Fibroblast of mammary gland (primary cell): ENCODE measurements at regions not wholly inside any gene's neighbourhood (a gene's known extent, or its start where the extent isn't known, plus 50 kb on each side); places are given as distances from the start of the nearest gene placed in this dataset.

Experiments
- DNase-seq: peaks from one replicate; pipeline ENCODE4 v3.0.0-alpha.2; 2010; ENCODE audit warnings: low read depth
- H3K4me3 ChIP-seq: 2 replicates; pipeline ENCODE4 v1.5.1; 2011; ENCODE audit warnings: low read depth, mild to moderate bottlenecking, low read length, moderate library complexity; ENCODE audit not compliant: control insufficient read depth
- CTCF ChIP-seq: conservative IDR thresholded peaks from 2 replicates; pipeline ENCODE4 v1.5.1; 2011; ENCODE audit warnings: low read depth, low read length, inconsistent platforms; ENCODE audit not compliant: control insufficient read depth, insufficient read depth

- no peak for DNase-seq
- TF ChIP-seq CTCF = no peak
Measured at GRCh38 chr3:161555320-161555719, 58.7 kb downstream of the OTOL1 start.

GRCh38 chr3:161556533-161556932 is 59.9 kb downstream of the OTOL1 start:
- no peak for TF ChIP-seq CTCF
- no peak for DNase-seq
- no peak overlapping the region for H3K4me3 ChIP-seq

More at GRCh38 chr3:161555320-161555719, 58.7 kb downstream of the OTOL1 start:
- H3K4me3 ChIP-seq = no peak overlapping the region

- no peak for DNase-seq
- no peak overlapping the region for H3K4me3 ChIP-seq
- TF ChIP-seq CTCF = no peak
Measured at GRCh38 chr3:161556941-161557340, 60.3 kb downstream of the OTOL1 start.

GRCh38 chr3:161557445-161558150 is 61.0 kb downstream of the OTOL1 start:
- no peak overlapping the region for H3K4me3 ChIP-seq
- no peak for DNase-seq
- TF ChIP-seq CTCF = no peak

GRCh38 chr3:161558236-161558635 is 61.6 kb downstream of the OTOL1 start:
- no peak for TF ChIP-seq CTCF
- peak; percentile 51 for DNase-seq
- H3K4me3 ChIP-seq = no peak overlapping the region

GRCh38 chr3:161559177-161559998 is 62.8 kb downstream of the OTOL1 start:
- peak; percentile 99 for TF ChIP-seq CTCF
- peak; percentile 77 for DNase-seq

More at GRCh38 chr3:161559177-161559998, 62.8 kb downstream of the OTOL1 start:
- H3K4me3 ChIP-seq = no peak overlapping the region
